ENCODE measurements at regions not wholly inside any gene's neighbourhood (a gene's known extent, or its start where the extent isn't known, plus 50 kb on each side); places are given as distances from the start of the nearest gene placed in this dataset.
"Not testable (repeated sequence)": the region's sequence is repeated elsewhere in the genome, so short reads cannot be mapped to it uniquely, and the experiment has no call there.

DNA sequence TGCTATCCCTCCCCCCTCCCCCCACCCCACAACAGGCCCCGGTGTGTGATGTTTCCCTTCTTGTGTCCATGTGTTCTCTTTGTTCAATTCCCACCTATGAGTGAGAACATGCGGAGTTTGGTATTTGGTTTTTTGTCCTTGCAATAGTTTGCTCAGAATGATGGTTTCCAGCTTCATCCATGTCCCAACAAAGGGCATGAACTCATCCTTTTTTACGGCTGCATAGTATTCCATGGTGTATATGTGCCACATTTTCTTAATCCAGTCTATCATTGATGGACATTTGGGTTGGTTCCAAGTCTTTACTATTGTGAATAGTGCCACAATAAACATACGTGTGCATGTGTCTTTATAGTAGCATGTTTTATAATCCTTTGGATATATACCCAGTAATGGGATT, 98.3 kb upstream of the DPH5 start:
- not testable (repeated sequence) for DNase-seq (ENCODE audit: low read depth)

DNA sequence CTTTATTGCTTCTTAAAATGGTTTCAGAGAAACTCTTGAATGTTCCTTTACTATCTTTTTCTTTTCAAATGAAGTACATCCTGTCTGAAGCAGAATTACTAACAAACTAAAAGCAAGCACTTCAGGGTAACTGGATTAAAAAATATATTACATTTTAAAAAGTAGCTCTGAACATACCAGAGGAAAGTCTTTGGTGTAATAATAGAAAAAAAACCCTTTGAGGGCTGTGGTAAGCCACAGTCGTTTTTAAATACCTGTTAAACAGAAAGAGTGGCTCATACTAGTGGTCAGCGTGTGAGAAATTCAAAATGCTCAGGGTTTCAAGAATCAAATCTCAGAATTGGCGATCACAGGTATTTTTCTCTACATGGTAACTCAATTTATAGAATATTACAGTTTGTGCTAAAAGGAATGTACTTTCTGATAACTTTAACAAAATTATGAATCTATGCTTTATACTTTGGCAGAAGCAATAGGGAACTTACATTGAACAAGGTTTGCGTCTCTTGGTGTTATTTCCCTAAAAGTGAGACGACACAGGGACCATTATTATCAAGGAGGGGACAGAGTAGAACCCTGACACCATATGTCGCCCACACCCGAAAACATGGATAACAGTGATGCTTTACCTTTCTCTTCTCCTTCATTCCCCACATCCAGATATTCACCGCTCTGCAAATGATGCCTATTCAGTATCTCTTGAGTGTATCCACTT, 97.0 kb upstream of the DPH5 start:
- DNase-seq (ENCODE audit: low read depth): no peak

GRCh38 chr1:101121975-101122374, 96.4 kb upstream of the DPH5 start:
- no peak for DNase-seq (ENCODE audit: low read depth)

DNA sequence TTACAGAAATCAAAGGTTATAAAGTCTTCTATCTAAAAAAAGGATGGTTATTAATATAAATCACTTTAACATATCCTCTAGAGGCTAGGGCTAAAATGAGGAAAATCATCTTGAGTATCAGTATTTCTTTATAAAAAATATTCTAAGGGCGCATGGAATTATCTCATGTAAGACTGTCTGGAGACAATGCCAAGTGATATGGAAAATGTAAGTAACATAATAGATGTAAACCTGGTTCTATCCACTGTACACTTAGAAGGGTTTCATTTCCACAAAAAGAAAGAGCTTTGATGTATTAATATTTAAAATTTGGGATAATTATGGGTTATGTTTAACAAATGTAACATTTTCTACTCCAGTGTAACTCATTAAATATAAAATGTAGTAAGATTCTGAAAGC, 95.9 kb upstream of the DPH5 start:
- DNase-seq (ENCODE audit: low read depth): no peak

DNA sequence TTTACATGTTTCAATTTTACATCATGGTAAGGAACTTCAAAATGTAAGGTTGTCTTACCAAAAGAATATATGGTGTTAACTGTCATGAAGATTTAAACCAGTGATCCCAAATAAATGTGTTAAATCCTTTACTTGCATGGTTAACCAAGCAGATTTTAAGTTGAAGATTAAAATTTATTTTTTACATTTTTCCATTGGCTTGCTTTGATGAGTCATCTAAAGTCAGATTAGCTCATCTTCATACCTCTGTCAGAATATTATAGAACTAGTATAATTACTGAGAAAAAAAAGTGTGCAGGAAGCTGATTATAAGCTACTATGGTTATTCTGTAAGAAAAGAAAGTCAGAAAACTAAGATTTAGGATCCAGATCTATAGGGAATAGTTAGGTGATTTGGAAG, 95.3 kb upstream of the DPH5 start:
- no peak for DNase-seq (ENCODE audit: low read depth)

GRCh38 chr1:101119289-101119688, 93.7 kb upstream of the DPH5 start:
- DNase-seq (ENCODE audit: low read depth): no peak

GRCh38 chr1:101116006-101116405, 90.4 kb upstream of the DPH5 start:
- no peak for DNase-seq (ENCODE audit: low read depth)

- DNase-seq (ENCODE audit: low read depth): no peak
Observed at GRCh38 chr1:101115112-101115511, 89.5 kb upstream of the DPH5 start.

- not testable (repeated sequence) for DNase-seq (ENCODE audit: low read depth)
Observed at GRCh38 chr1:101114128-101114527, 88.5 kb upstream of the DPH5 start.

DNA sequence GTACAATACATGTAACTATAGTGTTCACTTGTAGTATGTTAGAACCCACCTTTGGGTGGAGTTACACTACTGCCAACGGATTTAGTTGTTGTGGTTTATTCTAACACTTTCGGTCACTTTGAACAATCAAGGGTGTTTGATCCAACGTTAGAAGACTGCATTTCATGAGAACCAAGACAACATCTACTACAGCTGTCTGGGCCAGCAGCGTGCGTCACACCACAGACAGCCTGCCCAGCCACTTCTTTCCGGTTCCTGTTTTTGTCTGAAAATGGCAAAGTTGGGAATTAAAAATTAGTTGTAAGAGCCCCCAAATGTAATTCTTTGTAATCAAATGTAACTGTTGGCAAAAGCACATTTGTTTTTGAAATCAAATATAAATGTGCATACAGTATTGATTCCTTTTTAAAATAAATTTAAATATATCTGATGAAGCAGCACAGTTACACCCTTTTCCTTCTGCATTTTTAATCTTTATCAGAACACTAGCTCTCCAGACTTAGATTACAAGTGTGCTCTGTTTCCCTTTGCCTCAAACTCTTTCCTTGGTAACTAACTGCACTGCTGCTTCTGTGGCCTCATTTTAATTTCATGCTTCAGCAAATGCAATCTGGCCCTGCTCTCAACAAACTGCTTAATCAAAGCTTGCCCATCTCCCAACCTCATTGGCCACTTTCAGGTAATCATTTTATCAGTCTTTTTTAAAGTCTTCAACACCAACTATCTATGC, 86.6 kb upstream of the DPH5 start:
- no peak for DNase-seq (ENCODE audit: low read depth)

- DNase-seq (ENCODE audit: low read depth): no peak
Observed at GRCh38 chr1:101111461-101111860, 85.9 kb upstream of the DPH5 start.

DNA sequence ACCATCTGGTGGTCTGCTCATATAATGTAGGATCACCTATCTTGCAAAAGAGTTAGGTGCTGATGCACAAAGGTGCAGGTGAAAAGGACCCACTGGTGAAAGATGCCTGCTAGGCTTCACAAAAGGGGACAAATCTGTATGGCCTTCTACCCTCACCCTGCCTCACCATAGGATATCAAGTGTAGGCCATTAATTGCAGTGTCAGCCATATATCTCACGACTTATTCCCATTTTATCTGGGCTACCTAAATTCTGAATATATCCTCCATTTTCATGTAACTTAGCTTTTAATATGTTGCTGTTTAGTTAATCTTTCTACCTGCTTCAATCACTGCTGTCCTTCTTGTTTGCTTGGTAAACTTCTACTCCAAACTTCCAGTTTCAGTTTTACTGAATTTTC, 84.2 kb upstream of the DPH5 start:
- no peak for DNase-seq (ENCODE audit: low read depth)

GRCh38 chr1:101108111-101108500, 82.5 kb upstream of the DPH5 start:
- DNase-seq (ENCODE audit: low read depth): no peak

- DNase-seq (ENCODE audit: low read depth): no peak
Observed at GRCh38 chr1:101107496-101108110, 82.0 kb upstream of the DPH5 start.

DNA sequence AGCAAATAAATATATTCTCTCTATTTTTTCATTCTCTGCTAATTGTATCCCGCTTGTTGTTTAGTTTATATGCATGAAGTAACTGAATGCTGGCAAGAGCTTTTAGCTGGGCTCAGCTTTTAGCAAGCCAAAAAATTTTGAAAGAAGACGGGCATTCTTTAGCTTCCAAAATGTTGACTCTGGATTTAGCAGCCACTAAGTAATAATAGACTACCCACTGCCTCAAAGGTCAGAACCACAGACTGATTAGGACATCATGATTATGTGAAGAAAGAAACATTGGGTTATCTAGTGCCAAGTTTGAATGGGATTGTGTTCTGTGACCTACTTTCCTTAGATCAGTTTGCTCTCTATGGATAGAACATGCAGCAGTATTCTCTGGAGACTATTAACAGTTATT, 80.3 kb upstream of the DPH5 start:
- peak; percentile 10 for DNase-seq (ENCODE audit: low read depth)

DNA sequence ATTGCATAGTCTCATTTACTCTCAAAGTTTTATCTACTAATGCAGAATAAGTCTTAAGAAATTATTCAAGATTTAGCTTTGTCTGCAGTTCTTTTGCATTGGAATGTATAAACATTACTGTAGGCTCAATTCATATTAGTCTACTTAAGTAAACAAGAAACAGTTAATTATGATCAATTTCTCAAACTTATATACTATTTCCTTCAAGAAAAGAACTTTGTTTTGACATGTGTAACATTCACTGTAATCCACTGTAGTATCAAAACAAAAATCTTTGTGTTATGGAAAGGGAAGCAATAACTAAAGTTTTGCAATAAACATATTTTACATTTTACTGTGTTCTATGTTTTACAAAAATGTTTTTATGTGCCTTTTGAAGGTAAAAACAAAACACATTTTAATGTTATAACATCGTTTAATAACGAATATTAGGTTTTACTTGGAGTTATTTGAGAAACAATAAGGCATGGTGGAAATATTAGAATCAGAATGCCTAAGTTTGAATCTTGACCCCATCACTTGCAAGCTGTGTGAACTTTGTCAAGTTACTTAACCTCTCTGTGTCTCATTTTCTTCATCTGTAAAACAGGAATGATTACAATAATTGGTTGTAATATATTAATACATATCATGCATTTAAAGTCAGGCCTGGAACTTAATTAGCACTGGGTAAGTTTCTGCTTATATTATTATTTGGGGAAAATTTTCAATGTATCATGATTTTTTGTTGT, 77.0 kb upstream of the DPH5 start:
- no peak for DNase-seq (ENCODE audit: low read depth)

DNA sequence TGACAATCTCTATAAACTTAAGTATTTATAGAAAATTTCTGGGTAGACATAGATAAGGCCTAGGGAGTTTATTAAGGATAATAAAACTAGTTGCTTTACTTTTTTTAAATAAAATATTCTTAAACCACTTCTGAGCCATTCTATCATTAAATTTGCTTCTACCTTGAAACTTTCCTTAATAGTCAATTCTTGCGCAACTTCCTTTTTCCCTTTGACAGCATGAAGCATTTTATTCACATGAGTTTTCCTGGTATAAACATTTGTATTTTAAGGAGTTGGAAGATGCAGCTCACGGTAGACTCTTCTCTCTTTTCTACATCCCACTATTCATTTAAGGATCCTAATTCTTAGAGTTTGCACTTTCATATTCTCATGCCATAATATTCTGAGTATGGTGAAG, 75.8 kb upstream of the DPH5 start:
- no peak for DNase-seq (ENCODE audit: low read depth)

- DNase-seq (ENCODE audit: low read depth): no peak
Observed at GRCh38 chr1:101100674-101101073, 75.1 kb upstream of the DPH5 start.

- DNase-seq (ENCODE audit: low read depth): no peak
Observed at GRCh38 chr1:101098907-101099306, 73.3 kb upstream of the DPH5 start.

GRCh38 chr1:101098327-101098726, 72.7 kb upstream of the DPH5 start:
- DNase-seq (ENCODE audit: low read depth): no peak

DNA sequence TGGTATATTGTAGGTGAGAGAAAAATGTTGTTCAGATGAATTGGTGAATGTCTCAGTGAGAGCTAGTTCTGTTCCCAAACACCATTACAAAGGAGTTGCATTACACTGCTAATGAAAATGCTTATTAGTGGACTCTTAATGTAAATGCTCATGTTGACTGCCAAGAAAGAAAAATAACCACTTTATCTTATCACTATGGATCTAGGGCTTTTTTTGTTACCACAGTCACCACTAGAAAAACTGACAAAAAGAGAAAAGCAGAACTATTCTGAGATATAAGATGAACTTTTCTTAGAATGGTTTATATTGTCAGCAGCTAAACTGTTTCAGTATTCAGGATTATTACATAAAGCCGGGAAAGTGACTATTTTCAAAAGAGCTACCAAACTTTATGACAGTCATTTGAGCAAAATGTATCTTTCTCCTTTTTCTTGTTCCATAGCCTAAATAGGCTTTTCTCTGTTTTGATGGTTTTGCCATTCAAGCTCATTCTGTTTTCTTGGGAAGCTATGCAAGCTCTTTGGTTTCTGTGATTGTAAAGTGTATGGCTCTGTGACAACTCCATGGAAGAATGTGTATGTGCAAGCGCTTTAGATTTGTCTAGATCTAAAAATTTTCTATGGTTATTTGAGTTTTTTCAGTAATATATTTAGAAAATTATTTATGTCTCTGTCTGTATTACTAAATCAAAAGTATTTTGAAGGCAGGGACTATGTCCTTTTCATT, 64.2 kb upstream of the DPH5 start:
- DNase-seq (ENCODE audit: low read depth): no peak

DNA sequence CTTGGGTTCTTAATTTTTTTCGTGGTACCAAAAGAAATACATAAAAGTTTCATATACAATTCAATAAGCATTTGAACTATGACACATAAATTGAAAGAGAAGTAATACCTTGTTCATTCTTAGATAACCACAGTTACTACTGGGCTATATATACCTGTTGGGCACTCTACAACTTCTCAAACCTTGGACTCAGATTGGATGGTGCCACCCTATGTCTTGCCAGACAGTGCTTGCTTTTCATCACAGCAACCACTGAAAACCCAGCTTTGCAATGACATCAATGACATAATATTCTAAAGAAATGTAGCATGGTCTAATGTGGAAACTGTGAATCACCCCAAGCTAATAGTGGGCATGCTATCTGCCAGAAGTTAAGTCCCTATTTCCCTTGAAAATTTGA, 62.8 kb upstream of the DPH5 start:
- DNase-seq (ENCODE audit: low read depth): no peak

All from non-pigmented ciliary epithelial cell (primary cell).